ENCODE measurements at regions not wholly inside any gene's neighbourhood (a gene's known extent, or its start where the extent isn't known, plus 50 kb on each side); places are given as distances from the start of the nearest gene placed in this dataset.
"Not testable (repeated sequence)": the region's sequence is repeated elsewhere in the genome, so short reads cannot be mapped to it uniquely, and the experiment has no call there.

- not testable (repeated sequence) for DNase-seq (ENCODE audit: low read depth in 2 of 2)
These were observed 101.4 kb upstream of the FAM3C start for GRCh38 chr7:121497545-121497944.

GRCh38 chr7:121494516-121494915, 98.4 kb upstream of the FAM3C start:
- no peak for DNase-seq (ENCODE audit: low read depth in 2 of 2)

GRCh38 chr7:121493553-121493952, 97.4 kb upstream of the FAM3C start:
- no peak for DNase-seq (ENCODE audit: low read depth in 2 of 2)

- DNase-seq (ENCODE audit: low read depth in 2 of 2) = no peak
These were observed 94.2 kb upstream of the FAM3C start for GRCh38 chr7:121490309-121490708.

GRCh38 chr7:121489440-121489839, 93.3 kb upstream of the FAM3C start:
- DNase-seq (ENCODE audit: low read depth in 2 of 2) = no peak

GRCh38 chr7:121488111-121488650, 92.1 kb upstream of the FAM3C start:
- DNase-seq (ENCODE audit: low read depth in 2 of 2) = no peak

- no peak for DNase-seq (ENCODE audit: low read depth in 2 of 2)
These were observed 90.5 kb upstream of the FAM3C start for GRCh38 chr7:121486590-121486989.

GRCh38 chr7:121485467-121486243, 89.5 kb upstream of the FAM3C start:
- no peak for DNase-seq (ENCODE audit: low read depth in 2 of 2)

- DNase-seq (ENCODE audit: low read depth in 2 of 2) = no peak
These were observed 88.1 kb upstream of the FAM3C start for GRCh38 chr7:121484089-121484763.

GRCh38 chr7:121480566-121481335, 84.6 kb upstream of the FAM3C start:
- DNase-seq (ENCODE audit: low read depth in 2 of 2) = no peak

- no peak for DNase-seq (ENCODE audit: low read depth in 2 of 2)
These were observed 84.0 kb upstream of the FAM3C start for GRCh38 chr7:121480058-121480457.

- DNase-seq (ENCODE audit: low read depth in 2 of 2) = no peak
These were observed 83.4 kb upstream of the FAM3C start for GRCh38 chr7:121479466-121479865.

GRCh38 chr7:121475806-121476205, 79.7 kb upstream of the FAM3C start:
- no peak for DNase-seq (ENCODE audit: low read depth in 2 of 2)

- DNase-seq (ENCODE audit: low read depth in 2 of 2) = no peak
These were observed 78.2 kb upstream of the FAM3C start for GRCh38 chr7:121474301-121474673.

GRCh38 chr7:121473645-121474300, 77.7 kb upstream of the FAM3C start:
- no peak for DNase-seq (ENCODE audit: low read depth in 2 of 2)

- DNase-seq (ENCODE audit: low read depth in 2 of 2) = no peak
These were observed 70.3 kb upstream of the FAM3C start for GRCh38 chr7:121466455-121466854.

- DNase-seq (ENCODE audit: low read depth in 2 of 2) = no peak
These were observed 63.0 kb upstream of the FAM3C start for GRCh38 chr7:121459148-121459547.

GRCh38 chr7:121456785-121457359, 60.8 kb upstream of the FAM3C start:
- no peak for DNase-seq (ENCODE audit: low read depth in 2 of 2)

GRCh38 chr7:121456015-121456414, 59.9 kb upstream of the FAM3C start:
- DNase-seq (ENCODE audit: low read depth in 2 of 2) = no peak

GRCh38 chr7:121452389-121452788, 56.3 kb upstream of the FAM3C start:
- no peak for DNase-seq (ENCODE audit: low read depth in 2 of 2)

- DNase-seq (ENCODE audit: low read depth in 2 of 2) = no peak
These were observed 55.4 kb upstream of the FAM3C start for GRCh38 chr7:121451367-121452094.

Data from stimulated activated CD4-positive, alpha-beta T cell treated with anti-CD3 and anti-CD28 coated beads, Interleukin-15, amount 100 ng/mL, for 48 hours (primary cell).